WTC11 (cell line): ENCODE measurements at regions not wholly inside any gene's neighbourhood (a gene's known extent, or its start where the extent isn't known, plus 50 kb on each side); places are given as distances from the start of the nearest gene placed in this dataset.

ENCODE experiments used
- ATAC-seq: fragments of 200-7000 bp; cut with Tn5 transposase; 2 replicates; pipeline ENCODE4 v1.10.0; 2021; ENCODE audit warnings: mild to moderate bottlenecking, moderate library complexity
- CTCF ChIA-PET: fragments of 300-600 bp; sonication (Branson Sonifier 250); formaldehyde crosslinking; loops from one replicate; lab custom pipeline; 2021; ENCODE audit warnings: antibody characterized with exemption; lab: Charles Lee
- POLR2A ChIA-PET: fragments of 350-600 bp; sonication (Branson Sonifier 250); formaldehyde crosslinking; loops from one replicate; lab custom pipeline; 2021; ENCODE audit warnings: antibody characterized with exemption; lab: Charles Lee
- DNase-seq: peaks from one replicate; pipeline ENCODE4 v3.0.0; 2021; ENCODE audit warnings: low spot score
- H3K27ac Mint-ChIP-seq: 2 replicates; pipeline ENCODE4 v1.8.0; 2021; ENCODE audit warnings: mixed read lengths
- H3K27me3 Mint-ChIP-seq: 2 replicates; pipeline ENCODE4 v1.8.0; 2021; ENCODE audit warnings: low read depth, mild to moderate bottlenecking, moderate library complexity, mixed read lengths
- H3K36me3 Mint-ChIP-seq: 2 replicates; pipeline ENCODE4 v1.8.0; 2021; ENCODE audit warnings: mixed read lengths
- H3K4me1 Mint-ChIP-seq: 2 replicates; pipeline ENCODE4 v1.8.0; 2022; ENCODE audit warnings: mixed read lengths
- H3K4me3 Mint-ChIP-seq: 2 replicates; pipeline ENCODE4 v1.8.0; 2021; ENCODE audit warnings: mild to moderate bottlenecking, moderate library complexity, mixed read lengths
- H3K9me3 Mint-ChIP-seq: 2 replicates; pipeline ENCODE4 v1.8.0; 2021; ENCODE audit warnings: mixed read lengths
- ESRRA ChIP-seq: sonication (generic); formaldehyde crosslinking; IDR thresholded peaks from 2 replicates; pipeline ENCODE4 v1.8.1; 2022; ENCODE audit warnings: mild to moderate bottlenecking, missing genetic modification reagents, borderline replicate concordance
- IRF2 ChIP-seq: sonication (generic); formaldehyde crosslinking; IDR thresholded peaks from 2 replicates; pipeline ENCODE4 v1.8.0; 2022; ENCODE audit warnings: low read depth, missing genetic modification reagents, borderline replicate concordance
- NR1H2 ChIP-seq: sonication (generic); formaldehyde crosslinking; IDR thresholded peaks from 2 replicates; pipeline ENCODE4 v1.9.0; 2021; ENCODE audit warnings: mild to moderate bottlenecking, moderate library complexity, missing genetic modification reagents
- NR3C1 ChIP-seq: sonication (generic); formaldehyde crosslinking; conservative IDR thresholded peaks from 2 replicates; pipeline ENCODE4 v1.8.1; 2023; ENCODE audit warnings: low read depth, mild to moderate bottlenecking, missing genetic modification reagents
- PRRX2 ChIP-seq: fragments of 250-450 bp; sonication (Bioruptor Pico); IDR thresholded peaks from 2 replicates; pipeline ENCODE4 v1.8.0; 2021; ENCODE audit warnings: mild to moderate bottlenecking
- SP1 ChIP-seq: sonication (generic); formaldehyde crosslinking; conservative IDR thresholded peaks from 2 replicates; pipeline ENCODE4 v1.8.1; 2022; ENCODE audit warnings: missing genetic modification reagents
- ZNF121 ChIP-seq: sonication (generic); formaldehyde crosslinking; IDR thresholded peaks from 2 replicates; pipeline ENCODE4 v1.8.0; 2023; ENCODE audit warnings: missing genetic modification reagents
- ZNF263 ChIP-seq: sonication (generic); formaldehyde crosslinking; IDR thresholded peaks from 2 replicates; pipeline ENCODE4 v1.8.1; 2022; ENCODE audit warnings: low read depth, mild to moderate bottlenecking, moderate library complexity, missing genetic modification reagents
- ZNF416 ChIP-seq: fragments of 250-450 bp; sonication (Bioruptor Pico); IDR thresholded peaks from 2 replicates; pipeline ENCODE4 v1.9.0; 2021; ENCODE audit warnings: mild to moderate bottlenecking, inconsistent platforms
- TF ChIP-seq, protein P1 (sequence below): fragments of 250-450 bp; sonication (Bioruptor Pico); conservative IDR thresholded peaks from 2 replicates; pipeline ENCODE4 v1.9.0; 2021; ENCODE audit warnings: mild to moderate bottlenecking
- TF ChIP-seq, protein P2 (sequence below): sonication (generic); formaldehyde crosslinking; conservative IDR thresholded peaks from 2 replicates; pipeline ENCODE4 v1.8.1; 2022; ENCODE audit warnings: mild to moderate bottlenecking, missing genetic modification reagents
- TF ChIP-seq, protein P3 (sequence below): sonication (generic); formaldehyde crosslinking; IDR thresholded peaks from 2 replicates; pipeline ENCODE4 v1.8.0; 2022; ENCODE audit warnings: mild to moderate bottlenecking, missing genetic modification reagents
- TF ChIP-seq, protein P4 (sequence below): sonication (generic); formaldehyde crosslinking; IDR thresholded peaks from 2 replicates; pipeline ENCODE4 v1.8.0; 2022; ENCODE audit warnings: mild to moderate bottlenecking, missing genetic modification reagents
- TF ChIP-seq, protein P5 (sequence below): sonication (generic); formaldehyde crosslinking; IDR thresholded peaks from 2 replicates; pipeline ENCODE4 v1.8.0; 2022; ENCODE audit warnings: mild to moderate bottlenecking, missing genetic modification reagents
- TF ChIP-seq, protein P6 (sequence below): sonication (generic); formaldehyde crosslinking; IDR thresholded peaks from 2 replicates; pipeline ENCODE4 v1.8.0; 2023; ENCODE audit warnings: mild to moderate bottlenecking, missing genetic modification reagents

DNA sequence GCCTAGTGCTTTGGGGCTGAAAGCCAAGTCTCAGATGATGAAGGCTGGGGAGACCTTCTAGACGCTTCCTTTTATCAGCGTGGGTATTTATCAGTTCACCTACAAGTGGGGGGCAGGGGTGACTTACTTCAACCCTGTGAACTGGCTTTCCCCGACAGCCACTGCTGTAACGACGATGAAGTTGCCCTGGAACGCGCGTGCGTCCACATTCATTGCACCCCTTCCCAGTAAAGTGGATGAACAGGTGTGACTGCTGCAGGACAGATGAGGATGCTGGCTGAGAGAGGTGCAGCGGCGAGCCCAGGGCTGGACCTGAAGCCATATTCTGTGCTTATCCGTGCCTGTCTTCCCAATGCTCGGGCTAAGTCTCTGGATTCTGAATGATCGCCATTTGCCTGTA, 1122.3 kb downstream of the TBC1D22A start (continued):
- no peak for TF ChIP-seq ZNF416 (CRISPR knock-in tag)
- TF ChIP-seq, protein P1, sequence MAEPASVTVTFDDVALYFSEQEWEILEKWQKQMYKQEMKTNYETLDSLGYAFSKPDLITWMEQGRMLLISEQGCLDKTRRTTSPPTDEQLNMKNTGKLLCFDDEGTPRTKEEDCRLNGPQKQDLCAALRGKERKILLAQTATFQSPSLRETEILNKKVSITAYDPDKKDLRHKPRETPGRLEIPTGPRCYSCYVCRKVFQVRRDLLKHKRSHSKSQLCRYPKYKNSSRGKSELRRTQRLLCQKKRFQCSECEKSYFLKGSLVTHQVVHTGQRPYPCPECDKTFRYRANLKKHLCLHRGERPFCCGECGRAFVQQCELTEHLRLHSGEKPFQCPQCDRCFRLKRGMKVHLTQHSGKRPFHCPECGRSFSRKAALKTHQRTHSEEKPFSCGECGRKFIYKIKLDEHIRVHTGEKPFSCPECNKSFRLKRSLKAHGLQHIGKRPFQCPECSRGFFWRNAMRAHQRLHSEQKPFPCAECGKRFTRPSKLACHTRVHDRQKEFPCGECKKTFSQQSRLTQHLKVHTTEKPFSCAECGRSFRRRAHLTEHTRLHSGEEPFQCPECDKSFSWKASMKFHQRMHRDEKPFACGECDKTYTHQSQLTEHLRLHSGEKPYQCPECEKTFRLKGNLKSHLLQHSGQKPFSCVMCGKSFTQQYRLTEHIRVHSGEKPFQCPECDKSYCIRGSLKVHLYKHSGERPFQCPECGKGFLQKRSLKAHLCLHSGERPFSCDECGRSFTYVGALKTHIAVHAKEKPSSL (CRISPR knock-in tag): no peak
- TF ChIP-seq, protein P2, sequence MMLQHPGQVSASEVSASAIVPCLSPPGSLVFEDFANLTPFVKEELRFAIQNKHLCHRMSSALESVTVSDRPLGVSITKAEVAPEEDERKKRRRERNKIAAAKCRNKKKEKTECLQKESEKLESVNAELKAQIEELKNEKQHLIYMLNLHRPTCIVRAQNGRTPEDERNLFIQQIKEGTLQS (CRISPR knock-in tag): no peak
- TF ChIP-seq ZNF121: no peak
- TF ChIP-seq, all 79 proteins: peak for 0

DNA sequence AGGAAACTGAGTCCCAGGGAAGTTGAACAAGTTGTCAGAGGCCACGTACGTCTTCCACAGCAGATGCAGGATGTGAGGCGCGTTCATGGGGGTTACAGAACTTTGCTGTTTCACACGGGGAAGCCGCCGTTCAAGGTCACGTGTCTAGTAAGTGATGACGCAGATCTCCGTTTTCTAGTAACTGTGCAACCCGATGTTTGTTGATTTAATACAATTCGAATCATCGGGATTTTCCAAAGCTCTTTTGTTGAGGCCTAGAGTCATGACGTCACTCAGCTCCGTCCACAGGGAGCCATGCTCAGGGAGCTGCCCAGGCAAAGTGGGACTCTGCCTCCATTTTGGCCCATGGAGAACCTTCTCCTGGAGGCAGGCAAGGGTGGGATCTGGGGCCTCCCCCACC, 1121.8 kb downstream of the TBC1D22A start:
- H3K4me1 Mint-ChIP-seq: no peaks in the 10 kb centered on the region
- POLR2A ChIA-PET: no interaction called here
- no peak for ATAC-seq
- H3K36me3 Mint-ChIP-seq: no peaks in the 10 kb centered on the region
- H3K9me3 Mint-ChIP-seq: peaks cover 18% of the 10 kb centered on the region
- no peak overlapping the region for H3K4me3 Mint-ChIP-seq
- no peaks in the 10 kb centered on the region for H3K27me3 Mint-ChIP-seq
- DNase-seq: no peak
- TF ChIP-seq, protein P3, sequence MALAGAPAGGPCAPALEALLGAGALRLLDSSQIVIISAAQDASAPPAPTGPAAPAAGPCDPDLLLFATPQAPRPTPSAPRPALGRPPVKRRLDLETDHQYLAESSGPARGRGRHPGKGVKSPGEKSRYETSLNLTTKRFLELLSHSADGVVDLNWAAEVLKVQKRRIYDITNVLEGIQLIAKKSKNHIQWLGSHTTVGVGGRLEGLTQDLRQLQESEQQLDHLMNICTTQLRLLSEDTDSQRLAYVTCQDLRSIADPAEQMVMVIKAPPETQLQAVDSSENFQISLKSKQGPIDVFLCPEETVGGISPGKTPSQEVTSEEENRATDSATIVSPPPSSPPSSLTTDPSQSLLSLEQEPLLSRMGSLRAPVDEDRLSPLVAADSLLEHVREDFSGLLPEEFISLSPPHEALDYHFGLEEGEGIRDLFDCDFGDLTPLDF (CRISPR knock-in tag): no peak
- TF ChIP-seq ZNF263 (CRISPR knock-in tag) (no peak), IRF2 (CRISPR knock-in tag) (no peak), NR1H2 (CRISPR knock-in tag) (no peak), PRRX2 (CRISPR knock-in tag) (no peak)
- H3K27ac Mint-ChIP-seq: no peak overlapping the region
- CTCF ChIA-PET: no interaction called here

DNA sequence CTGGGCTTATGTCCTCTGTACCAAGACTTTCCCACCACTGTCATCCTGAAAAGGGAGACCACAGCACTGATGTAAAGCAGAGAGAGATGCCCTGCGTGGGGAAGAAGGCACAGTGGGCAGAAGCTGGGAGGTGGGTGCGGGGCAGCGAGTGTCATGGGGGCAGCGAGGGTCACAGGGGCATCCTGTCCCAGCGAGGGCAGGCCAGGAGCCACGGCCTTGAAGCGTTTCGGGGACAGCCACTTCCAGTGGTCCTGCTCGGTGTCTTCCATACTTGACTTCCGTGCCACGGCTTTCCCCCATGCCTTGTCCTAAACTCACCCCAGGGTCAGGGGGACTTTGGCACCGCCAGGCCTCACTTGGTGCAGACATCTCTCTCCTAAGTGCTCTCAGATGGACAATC, 1121.3 kb downstream of the TBC1D22A start:
- POLR2A ChIA-PET: no interaction called here
- H3K4me3 Mint-ChIP-seq: no peak overlapping the region

More for the DNA sequence above, 1121.3 kb downstream of the TBC1D22A start:
- DNase-seq: no peak
- ATAC-seq: no peak
- H3K36me3 Mint-ChIP-seq: no peaks in the 10 kb centered on the region
- no peak overlapping the region for H3K27ac Mint-ChIP-seq
- H3K27me3 Mint-ChIP-seq: no peaks in the 10 kb centered on the region
- H3K9me3 Mint-ChIP-seq: peaks cover 18% of the 10 kb centered on the region
- CTCF ChIA-PET: no interaction called here
- TF ChIP-seq, protein P4, sequence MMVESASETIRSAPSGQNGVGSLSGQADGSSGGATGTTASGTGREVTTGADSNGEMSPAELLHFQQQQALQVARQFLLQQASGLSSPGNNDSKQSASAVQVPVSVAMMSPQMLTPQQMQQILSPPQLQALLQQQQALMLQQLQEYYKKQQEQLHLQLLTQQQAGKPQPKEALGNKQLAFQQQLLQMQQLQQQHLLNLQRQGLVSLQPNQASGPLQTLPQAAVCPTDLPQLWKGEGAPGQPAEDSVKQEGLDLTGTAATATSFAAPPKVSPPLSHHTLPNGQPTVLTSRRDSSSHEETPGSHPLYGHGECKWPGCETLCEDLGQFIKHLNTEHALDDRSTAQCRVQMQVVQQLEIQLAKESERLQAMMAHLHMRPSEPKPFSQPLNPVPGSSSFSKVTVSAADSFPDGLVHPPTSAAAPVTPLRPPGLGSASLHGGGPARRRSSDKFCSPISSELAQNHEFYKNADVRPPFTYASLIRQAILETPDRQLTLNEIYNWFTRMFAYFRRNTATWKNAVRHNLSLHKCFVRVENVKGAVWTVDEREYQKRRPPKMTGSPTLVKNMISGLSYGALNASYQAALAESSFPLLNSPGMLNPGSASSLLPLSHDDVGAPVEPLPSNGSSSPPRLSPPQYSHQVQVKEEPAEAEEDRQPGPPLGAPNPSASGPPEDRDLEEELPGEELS (CRISPR knock-in tag): no peak
- TF ChIP-seq NR3C1 (CRISPR knock-in tag) (no peak), ESRRA (CRISPR knock-in tag) (no peak), SP1 (CRISPR knock-in tag) (no peak)
- TF ChIP-seq, protein P5, sequence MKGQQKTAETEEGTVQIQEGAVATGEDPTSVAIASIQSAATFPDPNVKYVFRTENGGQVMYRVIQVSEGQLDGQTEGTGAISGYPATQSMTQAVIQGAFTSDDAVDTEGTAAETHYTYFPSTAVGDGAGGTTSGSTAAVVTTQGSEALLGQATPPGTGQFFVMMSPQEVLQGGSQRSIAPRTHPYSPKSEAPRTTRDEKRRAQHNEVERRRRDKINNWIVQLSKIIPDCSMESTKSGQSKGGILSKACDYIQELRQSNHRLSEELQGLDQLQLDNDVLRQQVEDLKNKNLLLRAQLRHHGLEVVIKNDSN: no peak
- TF ChIP-seq, protein P6, sequence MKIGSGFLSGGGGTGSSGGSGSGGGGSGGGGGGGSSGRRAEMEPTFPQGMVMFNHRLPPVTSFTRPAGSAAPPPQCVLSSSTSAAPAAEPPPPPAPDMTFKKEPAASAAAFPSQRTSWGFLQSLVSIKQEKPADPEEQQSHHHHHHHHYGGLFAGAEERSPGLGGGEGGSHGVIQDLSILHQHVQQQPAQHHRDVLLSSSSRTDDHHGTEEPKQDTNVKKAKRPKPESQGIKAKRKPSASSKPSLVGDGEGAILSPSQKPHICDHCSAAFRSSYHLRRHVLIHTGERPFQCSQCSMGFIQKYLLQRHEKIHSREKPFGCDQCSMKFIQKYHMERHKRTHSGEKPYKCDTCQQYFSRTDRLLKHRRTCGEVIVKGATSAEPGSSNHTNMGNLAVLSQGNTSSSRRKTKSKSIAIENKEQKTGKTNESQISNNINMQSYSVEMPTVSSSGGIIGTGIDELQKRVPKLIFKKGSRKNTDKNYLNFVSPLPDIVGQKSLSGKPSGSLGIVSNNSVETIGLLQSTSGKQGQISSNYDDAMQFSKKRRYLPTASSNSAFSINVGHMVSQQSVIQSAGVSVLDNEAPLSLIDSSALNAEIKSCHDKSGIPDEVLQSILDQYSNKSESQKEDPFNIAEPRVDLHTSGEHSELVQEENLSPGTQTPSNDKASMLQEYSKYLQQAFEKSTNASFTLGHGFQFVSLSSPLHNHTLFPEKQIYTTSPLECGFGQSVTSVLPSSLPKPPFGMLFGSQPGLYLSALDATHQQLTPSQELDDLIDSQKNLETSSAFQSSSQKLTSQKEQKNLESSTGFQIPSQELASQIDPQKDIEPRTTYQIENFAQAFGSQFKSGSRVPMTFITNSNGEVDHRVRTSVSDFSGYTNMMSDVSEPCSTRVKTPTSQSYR (CRISPR knock-in tag): no peak
- no peaks in the 10 kb centered on the region for H3K4me1 Mint-ChIP-seq
